ENCODE measurements at regions not wholly inside any gene's neighbourhood (a gene's known extent, or its start where the extent isn't known, plus 50 kb on each side); places are given as distances from the start of the nearest gene placed in this dataset.
A peak's percentile ranks its signal among the peaks of the same experiment; 100 is the strongest.

DNA sequence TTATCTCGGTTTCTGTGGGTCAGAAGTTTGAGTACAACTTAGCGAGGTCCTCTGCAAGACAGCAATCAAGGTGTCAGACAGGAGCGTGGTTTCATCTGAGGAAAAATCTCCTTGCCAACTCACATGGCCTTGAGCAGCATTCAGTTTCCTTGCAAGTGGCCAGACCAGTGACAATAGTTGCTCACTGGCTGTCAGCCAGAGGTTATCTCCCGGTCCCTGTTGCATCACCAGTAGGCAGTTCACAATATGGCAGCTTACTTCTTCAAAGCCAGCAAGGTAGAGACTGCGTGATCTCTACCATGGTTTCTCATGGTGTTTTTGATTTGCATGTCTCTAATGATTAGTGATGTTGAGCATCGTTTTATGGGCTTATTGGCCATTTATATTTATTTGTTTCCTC is 143.8 kb upstream of the DAAM1 start:
- DNase-seq (ENCODE audit: low read depth, low spot score) (no peak), ATAC-seq (no peak)
- Histone ChIP-seq H3K4me2 (ENCODE audit: low read length) (no peak overlapping the region), H3K4me1 (ENCODE audit: control insufficient read depth in 1 of 2, insufficient read depth in 2 of 2, low read length in 2 of 2) (no peaks in the 10 kb centered on the region), H4K20me1 (ENCODE audit: insufficient read depth) (no peaks in the 10 kb centered on the region), H2AFZ (ENCODE audit: low read depth, low read length, poor library complexity, severe bottlenecking) (no peak overlapping the region), H3K27me3 (ENCODE audit: insufficient read depth, low read length) (no peaks in the 10 kb centered on the region), H3K4me3 (replicated peaks in 1 of 2; ENCODE audit: low read depth in 1 of 2, low read length in 2 of 2) (no peak overlapping the region), H3K9me3 (ENCODE audit: control insufficient read depth in 1 of 2, insufficient read depth in 1 of 2, low read depth in 1 of 2, low read length in 2 of 2) (no peaks in the 10 kb centered on the region), H3K9ac (ENCODE audit: low read length) (no peak overlapping the region), H3K27ac (ENCODE audit: low read depth, low read length) (no peak overlapping the region), H3K79me2 (ENCODE audit: insufficient read depth, low read length) (no peaks in the 10 kb centered on the region), H3K9me2 (ENCODE audit: insufficient read depth) (no peaks in the 10 kb centered on the region), H3K36me3 (ENCODE audit: control insufficient read depth in 1 of 2, insufficient read depth in 2 of 2, low read length in 2 of 2) (no peaks in the 10 kb centered on the region)
- ChIA-PET POLR2A (no interaction called here), RAD21 (ENCODE audit: low non-redundant PET in 1 of 2, low total read pairs in 2 of 2, uncharacterized antibody in 2 of 2, unreplicated experiment in 2 of 2) (no interaction called here), CTCF (no interaction called here)
- BruUV-seq (replicated peaks): no TSS peak
- TF ChIP-seq TCF7L2 (IDR thresholded peaks at IDR 0.05; ENCODE audit: borderline replicate concordance, extremely low read depth, insufficient read depth, insufficient read length) (peak; percentile 12), CEBPB (IDR thresholded peaks at IDR 0.05; ENCODE audit: low read depth) (no peak)
- intact Hi-C loops (cut with micrococcal nuclease): no loop called here

DNA sequence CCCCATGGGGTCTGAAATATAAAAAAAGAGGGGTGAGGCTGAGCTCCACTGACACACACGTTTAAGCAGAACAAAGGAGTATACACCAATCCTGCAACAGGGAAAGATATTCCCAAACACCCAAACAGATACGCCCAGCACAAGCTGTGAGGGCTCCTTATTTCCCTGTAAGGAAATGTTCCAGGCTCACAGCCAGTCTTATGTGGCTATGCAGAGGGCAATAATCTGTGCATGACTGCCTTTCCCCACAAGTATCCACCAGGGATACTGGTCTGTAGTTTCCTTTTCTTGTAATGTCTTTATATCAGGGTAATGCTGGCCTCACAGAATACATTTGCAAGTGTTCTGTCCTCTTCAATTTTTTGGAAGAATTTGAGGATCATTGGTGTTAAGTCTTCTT is 141.7 kb upstream of the DAAM1 start:
- POLR2A ChIA-PET: no interaction called here
- ATAC-seq: no peak
- no peaks in the 10 kb centered on the region for H3K79me2 ChIP-seq (ENCODE audit: insufficient read depth, low read length)
- TF ChIP-seq EZH2phosphoT487 (IDR thresholded peaks at IDR 0.05; ENCODE audit: borderline replicate concordance) (no peak), SP1 (IDR thresholded peaks at IDR 0.05; ENCODE audit: low read depth) (no peak), EGR1 (IDR thresholded peaks at IDR 0.05; ENCODE audit: low read depth) (no peak), YY1 (IDR thresholded peaks at IDR 0.05; ENCODE audit: extremely low read depth, insufficient replicate concordance, low read depth, low read length) (no peak), POLR2AphosphoS5 (IDR thresholded peaks at IDR 0.05; ENCODE audit: low read depth, low read length) (no peak), RAD21 (IDR thresholded peaks at IDR 0.05; ENCODE audit: low read depth) (no peak), SRF (IDR thresholded peaks at IDR 0.05; ENCODE audit: low read depth) (no peak), ZNF274 (IDR thresholded peaks at IDR 0.05; ENCODE audit: low read depth, low read length) (no peak), TCF7L2 (IDR thresholded peaks at IDR 0.05; ENCODE audit: borderline replicate concordance, extremely low read depth, insufficient read depth, insufficient read length) (no peak), SIN3A (IDR thresholded peaks at IDR 0.05; ENCODE audit: low read depth) (no peak), CEBPB (IDR thresholded peaks at IDR 0.05; ENCODE audit: low read depth) (no peak), FOSL1 (IDR thresholded peaks at IDR 0.05; ENCODE audit: low read depth) (no peak), CBX3 (IDR thresholded peaks at IDR 0.05; ENCODE audit: low read depth) (no peak)
- TF ChIP-seq, protein P1, sequence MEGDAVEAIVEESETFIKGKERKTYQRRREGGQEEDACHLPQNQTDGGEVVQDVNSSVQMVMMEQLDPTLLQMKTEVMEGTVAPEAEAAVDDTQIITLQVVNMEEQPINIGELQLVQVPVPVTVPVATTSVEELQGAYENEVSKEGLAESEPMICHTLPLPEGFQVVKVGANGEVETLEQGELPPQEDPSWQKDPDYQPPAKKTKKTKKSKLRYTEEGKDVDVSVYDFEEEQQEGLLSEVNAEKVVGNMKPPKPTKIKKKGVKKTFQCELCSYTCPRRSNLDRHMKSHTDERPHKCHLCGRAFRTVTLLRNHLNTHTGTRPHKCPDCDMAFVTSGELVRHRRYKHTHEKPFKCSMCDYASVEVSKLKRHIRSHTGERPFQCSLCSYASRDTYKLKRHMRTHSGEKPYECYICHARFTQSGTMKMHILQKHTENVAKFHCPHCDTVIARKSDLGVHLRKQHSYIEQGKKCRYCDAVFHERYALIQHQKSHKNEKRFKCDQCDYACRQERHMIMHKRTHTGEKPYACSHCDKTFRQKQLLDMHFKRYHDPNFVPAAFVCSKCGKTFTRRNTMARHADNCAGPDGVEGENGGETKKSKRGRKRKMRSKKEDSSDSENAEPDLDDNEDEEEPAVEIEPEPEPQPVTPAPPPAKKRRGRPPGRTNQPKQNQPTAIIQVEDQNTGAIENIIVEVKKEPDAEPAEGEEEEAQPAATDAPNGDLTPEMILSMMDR (IDR thresholded peaks at IDR 0.05 in 2 of 3, conservative IDR thresholded peaks at IDR 0.05 in 1 of 3; ENCODE audit: borderline replicate concordance in 1 of 3, insufficient read depth in 1 of 3, low read depth in 2 of 3, low read length in 2 of 3): no peak
- TF ChIP-seq, protein P2, sequence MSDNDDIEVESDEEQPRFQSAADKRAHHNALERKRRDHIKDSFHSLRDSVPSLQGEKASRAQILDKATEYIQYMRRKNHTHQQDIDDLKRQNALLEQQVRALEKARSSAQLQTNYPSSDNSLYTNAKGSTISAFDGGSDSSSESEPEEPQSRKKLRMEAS (IDR thresholded peaks at IDR 0.05): no peak
- TF ChIP-seq, protein P3, sequence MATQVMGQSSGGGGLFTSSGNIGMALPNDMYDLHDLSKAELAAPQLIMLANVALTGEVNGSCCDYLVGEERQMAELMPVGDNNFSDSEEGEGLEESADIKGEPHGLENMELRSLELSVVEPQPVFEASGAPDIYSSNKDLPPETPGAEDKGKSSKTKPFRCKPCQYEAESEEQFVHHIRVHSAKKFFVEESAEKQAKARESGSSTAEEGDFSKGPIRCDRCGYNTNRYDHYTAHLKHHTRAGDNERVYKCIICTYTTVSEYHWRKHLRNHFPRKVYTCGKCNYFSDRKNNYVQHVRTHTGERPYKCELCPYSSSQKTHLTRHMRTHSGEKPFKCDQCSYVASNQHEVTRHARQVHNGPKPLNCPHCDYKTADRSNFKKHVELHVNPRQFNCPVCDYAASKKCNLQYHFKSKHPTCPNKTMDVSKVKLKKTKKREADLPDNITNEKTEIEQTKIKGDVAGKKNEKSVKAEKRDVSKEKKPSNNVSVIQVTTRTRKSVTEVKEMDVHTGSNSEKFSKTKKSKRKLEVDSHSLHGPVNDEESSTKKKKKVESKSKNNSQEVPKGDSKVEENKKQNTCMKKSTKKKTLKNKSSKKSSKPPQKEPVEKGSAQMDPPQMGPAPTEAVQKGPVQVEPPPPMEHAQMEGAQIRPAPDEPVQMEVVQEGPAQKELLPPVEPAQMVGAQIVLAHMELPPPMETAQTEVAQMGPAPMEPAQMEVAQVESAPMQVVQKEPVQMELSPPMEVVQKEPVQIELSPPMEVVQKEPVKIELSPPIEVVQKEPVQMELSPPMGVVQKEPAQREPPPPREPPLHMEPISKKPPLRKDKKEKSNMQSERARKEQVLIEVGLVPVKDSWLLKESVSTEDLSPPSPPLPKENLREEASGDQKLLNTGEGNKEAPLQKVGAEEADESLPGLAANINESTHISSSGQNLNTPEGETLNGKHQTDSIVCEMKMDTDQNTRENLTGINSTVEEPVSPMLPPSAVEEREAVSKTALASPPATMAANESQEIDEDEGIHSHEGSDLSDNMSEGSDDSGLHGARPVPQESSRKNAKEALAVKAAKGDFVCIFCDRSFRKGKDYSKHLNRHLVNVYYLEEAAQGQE (IDR thresholded peaks at IDR 0.05; ENCODE audit: low read depth): no peak

More for the DNA sequence above, 141.7 kb upstream of the DAAM1 start:
- Histone ChIP-seq H3K9ac (ENCODE audit: low read length) (no peak overlapping the region), H3K9me3 (ENCODE audit: control insufficient read depth in 1 of 2, insufficient read depth in 1 of 2, low read depth in 1 of 2, low read length in 2 of 2) (no peaks in the 10 kb centered on the region), H3K4me1 (ENCODE audit: control insufficient read depth in 1 of 2, insufficient read depth in 2 of 2, low read length in 2 of 2) (no peaks in the 10 kb centered on the region), H3K27me3 (ENCODE audit: insufficient read depth, low read length) (no peaks in the 10 kb centered on the region), H4K20me1 (ENCODE audit: insufficient read depth) (no peaks in the 10 kb centered on the region), H3K4me3 (replicated peaks in 1 of 2; ENCODE audit: low read depth in 1 of 2, low read length in 2 of 2) (no peak overlapping the region), H3K9me2 (ENCODE audit: insufficient read depth) (no peaks in the 10 kb centered on the region; the same call in 1 of the 2 replicates), H3K4me2 (ENCODE audit: low read length) (no peak overlapping the region), H3K27ac (ENCODE audit: low read depth, low read length) (no peak overlapping the region), H3K36me3 (ENCODE audit: control insufficient read depth in 1 of 2, insufficient read depth in 2 of 2, low read length in 2 of 2) (no peaks in the 10 kb centered on the region), H2AFZ (ENCODE audit: low read depth, low read length, poor library complexity, severe bottlenecking) (no peak overlapping the region)
- ChIA-PET CTCF (interaction anchor here (1.7 kb wide), 1 partner anchor 545 kb away, joined by 5 read pairs; no protein-coding TSS in a partner anchor), RAD21 (ENCODE audit: low non-redundant PET in 1 of 2, low total read pairs in 2 of 2, uncharacterized antibody in 2 of 2, unreplicated experiment in 2 of 2) (no interaction called here)
- intact Hi-C loops (cut with micrococcal nuclease): no loop called here
- no peak for DNase-seq (ENCODE audit: low read depth, low spot score)
- no TSS peak for BruUV-seq (replicated peaks)
